Astrocyte of the cerebellum (primary cell): ENCODE measurements at regions not wholly inside any gene's neighbourhood (a gene's known extent, or its start where the extent isn't known, plus 50 kb on each side); places are given as distances from the start of the nearest gene placed in this dataset.

Experiments
- DNase-seq: peaks from one replicate; pipeline ENCODE4 v3.0.0-alpha.2; 2011; ENCODE audit warnings: low read depth
- H3K4me3 ChIP-seq: 2 replicates; pipeline ENCODE4 v1.5.1; 2011; ENCODE audit warnings: mild to moderate bottlenecking, low read depth, low read length, moderate library complexity
- CTCF ChIP-seq: IDR thresholded peaks from 2 replicates; pipeline ENCODE4 v1.5.1; 2012; ENCODE audit warnings: low read length, low read depth, moderate library complexity, mild to moderate bottlenecking; ENCODE audit errors: missing control alignments
- in situ Hi-C: cut with HindIII; loops from 2 replicates; pipeline ENCODE4 v1.10.0; 2017; ENCODE audit warnings: low sequenced_read_pairs

GRCh38 chr10:10078446-10078845, 939.2 kb upstream of the CELF2 start:
- no peak for DNase-seq
- in situ Hi-C loops, result no loop called here
- no peak for TF ChIP-seq CTCF
- H3K4me3 ChIP-seq, result no peak overlapping the region

GRCh38 chr10:10092581-10092980, 925.1 kb upstream of the CELF2 start:
- in situ Hi-C loops, result no loop called here
- DNase-seq, result peak; percentile 4
- TF ChIP-seq CTCF, result no peak

GRCh38 chr10:10093021-10093420, 924.7 kb upstream of the CELF2 start:
- no peak for DNase-seq
- H3K4me3 ChIP-seq, result no peak overlapping the region
- in situ Hi-C loops, result no loop called here
- TF ChIP-seq CTCF, result no peak

More at GRCh38 chr10:10092581-10092980, 925.1 kb upstream of the CELF2 start:
- H3K4me3 ChIP-seq, result no peak overlapping the region

- TF ChIP-seq CTCF, result no peak
- H3K4me3 ChIP-seq, result no peak overlapping the region
- no peak for DNase-seq
- in situ Hi-C loops, result no loop called here
Observed at GRCh38 chr10:10094691-10095090, 923.0 kb upstream of the CELF2 start.

GRCh38 chr10:10096296-10096695, 921.4 kb upstream of the CELF2 start:
- no peak overlapping the region for H3K4me3 ChIP-seq
- no peak for DNase-seq
- in situ Hi-C loops, result no loop called here
- TF ChIP-seq CTCF, result no peak

GRCh38 chr10:10096898-10097297, 920.8 kb upstream of the CELF2 start:
- no peak overlapping the region for H3K4me3 ChIP-seq
- in situ Hi-C loops, result no loop called here
- no peak for TF ChIP-seq CTCF
- no peak for DNase-seq

GRCh38 chr10:10101106-10101505, 916.6 kb upstream of the CELF2 start:
- in situ Hi-C loops, result no loop called here

More at GRCh38 chr10:10101106-10101505, 916.6 kb upstream of the CELF2 start:
- TF ChIP-seq CTCF, result no peak
- H3K4me3 ChIP-seq, result no peak overlapping the region
- no peak for DNase-seq
